ENCODE measurements at regions not wholly inside any gene's neighbourhood (a gene's known extent, or its start where the extent isn't known, plus 50 kb on each side); places are given as distances from the start of the nearest gene placed in this dataset.

DNA sequence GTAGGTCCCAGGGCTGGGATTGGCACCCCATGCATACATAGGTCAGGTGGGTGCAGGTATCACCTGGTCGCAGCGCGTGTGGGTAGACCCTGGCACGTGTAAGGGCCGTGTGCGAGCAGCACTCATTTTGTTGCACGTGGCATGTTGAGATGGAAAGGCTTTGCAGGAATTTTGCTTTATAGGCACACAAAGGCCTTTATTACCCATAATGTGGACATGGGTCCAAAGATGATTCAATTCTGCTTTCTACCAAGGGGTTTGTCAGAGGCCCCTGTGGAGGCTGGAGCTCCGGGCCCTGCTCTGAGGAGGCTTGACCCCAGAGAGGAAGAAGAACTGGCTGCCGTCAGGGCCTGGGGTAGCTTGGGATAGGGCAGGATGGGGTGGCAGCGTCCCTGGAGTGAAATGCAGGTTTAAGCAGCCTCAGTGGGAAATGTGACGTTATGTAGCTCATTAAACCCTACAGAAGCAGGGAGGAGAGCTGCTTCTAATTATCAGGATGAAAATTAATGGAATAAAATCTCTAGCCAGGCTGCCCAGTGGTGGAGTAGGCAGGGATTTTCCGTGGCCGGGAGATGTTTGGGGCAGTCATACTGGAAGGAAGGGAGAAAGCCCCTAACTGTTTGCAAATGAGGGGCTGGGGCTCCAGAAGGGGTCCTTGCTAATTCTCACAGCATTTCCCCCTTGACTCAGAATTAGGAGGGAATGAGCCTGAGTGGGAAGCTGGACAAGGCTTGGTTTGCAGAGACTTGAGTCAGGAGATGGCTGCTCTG, 103.3 kb upstream of the PITX1 start:
- no peak overlapping the region for H3K4me3 ChIP-seq
- no peaks in the 10 kb centered on the region for H3K4me1 ChIP-seq
- no peaks in the 10 kb centered on the region for H3K36me3 ChIP-seq
- no peaks in the 10 kb centered on the region for H3K27me3 ChIP-seq
- TF ChIP-seq, protein P1, sequence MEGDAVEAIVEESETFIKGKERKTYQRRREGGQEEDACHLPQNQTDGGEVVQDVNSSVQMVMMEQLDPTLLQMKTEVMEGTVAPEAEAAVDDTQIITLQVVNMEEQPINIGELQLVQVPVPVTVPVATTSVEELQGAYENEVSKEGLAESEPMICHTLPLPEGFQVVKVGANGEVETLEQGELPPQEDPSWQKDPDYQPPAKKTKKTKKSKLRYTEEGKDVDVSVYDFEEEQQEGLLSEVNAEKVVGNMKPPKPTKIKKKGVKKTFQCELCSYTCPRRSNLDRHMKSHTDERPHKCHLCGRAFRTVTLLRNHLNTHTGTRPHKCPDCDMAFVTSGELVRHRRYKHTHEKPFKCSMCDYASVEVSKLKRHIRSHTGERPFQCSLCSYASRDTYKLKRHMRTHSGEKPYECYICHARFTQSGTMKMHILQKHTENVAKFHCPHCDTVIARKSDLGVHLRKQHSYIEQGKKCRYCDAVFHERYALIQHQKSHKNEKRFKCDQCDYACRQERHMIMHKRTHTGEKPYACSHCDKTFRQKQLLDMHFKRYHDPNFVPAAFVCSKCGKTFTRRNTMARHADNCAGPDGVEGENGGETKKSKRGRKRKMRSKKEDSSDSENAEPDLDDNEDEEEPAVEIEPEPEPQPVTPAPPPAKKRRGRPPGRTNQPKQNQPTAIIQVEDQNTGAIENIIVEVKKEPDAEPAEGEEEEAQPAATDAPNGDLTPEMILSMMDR (IDR thresholded peaks at IDR 0.05) = no peak
- no peaks in the 10 kb centered on the region for H3K9me3 ChIP-seq
- no peak overlapping the region for H3K27ac ChIP-seq
- no peak for DNase-seq (ENCODE audit: low spot score)

DNA sequence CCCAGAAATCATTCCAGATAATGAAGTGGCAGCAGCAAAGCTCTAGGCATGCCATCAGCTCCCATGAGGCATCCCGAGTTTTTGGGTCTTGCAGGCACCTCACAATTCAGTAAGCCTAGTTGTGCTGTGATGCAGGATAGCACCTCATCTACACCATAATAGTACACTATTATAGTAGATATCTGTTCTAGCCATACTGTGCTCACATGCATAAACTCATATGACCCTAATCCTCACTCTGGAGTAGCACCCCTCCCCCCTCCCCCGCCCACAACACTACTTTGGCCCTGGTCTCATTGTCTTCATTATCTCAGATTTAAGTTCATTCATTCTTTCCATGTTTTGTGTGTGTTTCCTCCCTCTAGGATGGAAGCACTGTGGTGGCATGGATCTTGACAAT, 102.5 kb upstream of the PITX1 start:
- TF ChIP-seq, protein P1 (IDR thresholded peaks at IDR 0.05) = no peak
- no peak for DNase-seq (ENCODE audit: low spot score)
- no peaks in the 10 kb centered on the region for H3K9me3 ChIP-seq
- H3K27me3 ChIP-seq = no peaks in the 10 kb centered on the region
- no peaks in the 10 kb centered on the region for H3K36me3 ChIP-seq
- H3K4me3 ChIP-seq = no peak overlapping the region
- H3K27ac ChIP-seq = no peak overlapping the region
- no peaks in the 10 kb centered on the region for H3K4me1 ChIP-seq

DNA sequence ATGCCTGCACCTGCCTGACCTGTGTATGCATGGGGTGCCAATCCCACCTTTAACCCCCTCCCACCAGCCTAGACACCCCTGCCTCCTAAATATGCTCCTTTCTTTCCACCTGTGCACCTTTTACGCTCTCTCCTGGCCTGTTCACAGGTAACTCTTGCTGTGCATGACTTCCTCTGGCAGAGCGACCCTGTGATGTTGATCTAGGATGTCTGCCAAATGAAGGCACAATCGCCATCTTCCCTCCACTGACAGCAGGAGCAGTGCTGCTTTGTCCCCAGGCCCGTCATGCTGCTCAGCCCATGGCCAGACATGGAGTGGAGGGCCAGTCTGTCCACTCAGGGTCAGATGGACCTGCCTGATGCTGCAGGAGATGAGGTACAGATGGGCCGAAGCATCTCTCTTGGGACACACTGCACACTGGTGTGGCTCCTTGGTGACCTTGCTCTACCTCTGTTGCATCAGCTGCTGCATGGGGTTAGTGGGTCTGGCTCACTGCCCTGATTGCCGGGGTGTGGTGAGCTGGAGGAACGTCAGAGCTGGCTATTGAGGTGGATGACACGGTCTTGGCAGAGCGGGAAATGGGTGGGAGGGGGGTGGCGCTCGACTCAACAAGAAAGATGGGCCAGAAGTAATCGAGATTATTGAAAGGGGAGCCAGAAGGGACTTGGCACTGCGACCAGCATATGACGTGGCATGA, 101.7 kb upstream of the PITX1 start:
- no peaks in the 10 kb centered on the region for H3K36me3 ChIP-seq
- DNase-seq (ENCODE audit: low spot score) = no peak

DNA sequence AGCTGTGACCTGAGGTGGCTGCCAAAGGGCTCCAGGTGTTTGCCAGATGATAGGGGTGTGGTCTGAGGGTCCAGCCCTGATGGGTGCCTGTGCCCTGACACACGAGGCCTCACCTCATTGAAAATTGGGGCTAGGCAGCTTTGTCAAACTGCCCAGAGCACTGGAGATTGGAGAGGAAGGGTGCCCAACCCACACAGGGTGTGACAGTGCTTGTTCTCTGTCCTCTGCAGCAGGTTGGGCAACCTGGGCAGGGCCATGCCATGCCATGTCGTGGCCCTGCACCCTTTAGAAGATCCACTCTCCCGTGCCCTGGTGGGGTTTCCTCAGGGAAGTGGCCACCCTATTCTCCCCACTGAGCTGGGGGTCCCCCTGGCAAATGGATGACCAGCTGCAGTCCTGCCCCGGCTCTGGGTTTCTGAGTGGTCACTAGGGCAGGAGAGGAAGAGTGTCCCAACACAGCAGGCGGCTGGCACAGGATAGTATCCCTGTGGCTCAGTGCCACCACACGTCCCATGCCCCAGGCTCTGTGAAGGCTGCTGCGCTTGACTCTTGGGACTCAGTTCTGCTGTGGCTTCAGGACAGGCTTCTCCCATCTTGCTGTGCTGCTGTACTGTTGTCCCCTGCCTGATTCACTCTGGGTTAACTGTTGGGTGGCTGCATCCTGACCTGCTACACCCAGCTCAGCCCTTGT, 100.8 kb upstream of the PITX1 start:
- H3K36me3 ChIP-seq = no peaks in the 10 kb centered on the region
- no peak for DNase-seq (ENCODE audit: low spot score)
- no peaks in the 10 kb centered on the region for H3K27me3 ChIP-seq
- no peak overlapping the region for H3K4me3 ChIP-seq
- H3K27ac ChIP-seq = no peak overlapping the region
- H3K4me1 ChIP-seq = no peaks in the 10 kb centered on the region
- TF ChIP-seq, protein P1 (IDR thresholded peaks at IDR 0.05) = no peak
- no peaks in the 10 kb centered on the region for H3K9me3 ChIP-seq

More for the DNA sequence above, 101.7 kb upstream of the PITX1 start:
- H3K9me3 ChIP-seq = no peaks in the 10 kb centered on the region
- H3K4me3 ChIP-seq = no peak overlapping the region
- TF ChIP-seq, protein P1 (IDR thresholded peaks at IDR 0.05) = no peak
- no peaks in the 10 kb centered on the region for H3K27me3 ChIP-seq
- no peaks in the 10 kb centered on the region for H3K4me1 ChIP-seq
- H3K27ac ChIP-seq = no peak overlapping the region

DNA sequence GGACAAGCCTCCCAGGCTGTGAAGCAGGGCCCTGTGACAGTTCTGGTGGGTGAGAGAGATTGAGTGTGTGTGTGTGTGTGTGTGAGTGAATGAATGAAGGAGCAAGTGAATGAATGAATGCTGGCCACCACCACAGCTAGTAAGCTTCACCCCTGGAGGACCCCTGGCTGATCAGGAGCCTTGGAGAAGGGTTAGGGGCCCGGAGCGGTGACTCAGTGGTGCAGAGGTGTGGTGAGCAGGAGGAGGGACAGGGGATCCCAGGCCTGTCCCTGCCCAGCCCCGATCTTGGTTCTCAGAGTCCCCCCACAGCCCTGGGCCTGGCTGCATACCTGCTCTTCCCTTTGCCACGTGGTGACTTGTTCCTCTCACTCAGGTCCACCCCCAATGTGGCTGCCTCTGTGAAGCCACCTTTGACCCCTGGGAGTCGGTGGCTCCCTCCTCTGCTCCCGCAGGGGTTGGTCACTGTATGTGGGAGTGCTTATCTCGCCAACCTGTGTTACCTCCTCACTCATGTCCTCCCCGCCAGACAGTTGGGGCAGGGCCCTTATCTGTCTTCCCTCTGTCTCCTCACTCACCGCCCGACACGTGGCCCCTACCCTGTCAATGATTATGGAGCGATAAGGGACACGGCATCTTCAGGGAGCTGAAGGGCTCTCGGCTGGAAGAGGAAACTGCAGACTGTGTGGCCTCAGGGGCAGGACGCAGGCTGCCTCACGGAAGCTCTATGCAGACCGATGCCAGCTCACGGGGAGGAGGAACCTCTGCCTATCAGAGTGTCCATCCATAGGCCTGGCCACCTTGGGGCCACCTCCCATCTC, 99.9 kb upstream of the PITX1 start:
- no peaks in the 10 kb centered on the region for H3K27me3 ChIP-seq
- no peaks in the 10 kb centered on the region for H3K36me3 ChIP-seq
- H3K27ac ChIP-seq = no peak overlapping the region
- H3K4me3 ChIP-seq = no peak overlapping the region
- H3K9me3 ChIP-seq = no peaks in the 10 kb centered on the region
- TF ChIP-seq, protein P1 (IDR thresholded peaks at IDR 0.05) = no peak
- H3K4me1 ChIP-seq = no peaks in the 10 kb centered on the region
- no peak for DNase-seq (ENCODE audit: low spot score)

Measured in right atrium auricular region (tissue), 2 donors.